T-helper 1 cell treated with Interleukin-12 subunit alpha and Interleukin-12 subunit beta and Interleukin-4 antibody, amounts not matched to agents 30 μg/mL and 1 μg/mL, for 36 hours (primary cell): ENCODE measurements at regions not wholly inside any gene's neighbourhood (a gene's known extent, or its start where the extent isn't known, plus 50 kb on each side); places are given as distances from the start of the nearest gene placed in this dataset.
"Not testable (repeated sequence)": the region's sequence is repeated elsewhere in the genome, so short reads cannot be mapped to it uniquely, and the experiment has no call there.

Source experiments
- H3K27ac Mint-ChIP-seq: one replicate; pipeline ENCODE4 v1.8.0; 2021; ENCODE audit warnings: mild to moderate bottlenecking, mixed read lengths
- H3K27me3 Mint-ChIP-seq: one replicate; pipeline ENCODE4 v1.8.0; 2021; ENCODE audit warnings: low read depth, mixed read lengths
- H3K36me3 Mint-ChIP-seq: one replicate; pipeline ENCODE4 v1.8.0; 2021; ENCODE audit warnings: low read depth, mixed read lengths
- H3K4me1 Mint-ChIP-seq: one replicate; pipeline ENCODE4 v1.8.0; 2021; ENCODE audit warnings: low read depth, mixed read lengths
- H3K4me3 Mint-ChIP-seq: one replicate; pipeline ENCODE4 v1.8.0; 2021; ENCODE audit warnings: mild to moderate bottlenecking, moderate library complexity, mixed read lengths
- H3K9me3 Mint-ChIP-seq: one replicate; pipeline ENCODE4 v1.8.0; 2021; ENCODE audit warnings: mixed read lengths

DNA sequence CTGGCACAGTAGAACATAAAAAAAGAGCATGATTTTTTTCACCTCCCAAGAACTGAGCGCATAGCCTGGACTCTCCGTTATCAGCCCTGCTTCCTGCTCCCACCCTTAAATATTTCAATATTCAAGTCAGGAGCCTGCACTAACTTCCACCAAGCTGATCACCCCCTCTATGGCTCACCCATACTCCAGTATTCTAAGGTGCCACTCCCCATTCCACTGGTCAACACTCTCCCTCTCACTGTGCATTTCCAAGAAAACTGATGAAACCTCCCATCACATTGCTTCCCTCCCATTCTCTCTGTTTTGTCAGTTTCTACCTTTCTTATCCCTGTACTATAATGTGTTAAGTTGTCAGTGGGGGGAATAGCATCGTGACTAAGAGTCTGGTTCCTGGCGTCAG lies 95.0 kb upstream of the C7orf33 start:
- Mint-ChIP-seq H3K4me3 (no peak overlapping the region), H3K4me1 (no peaks in the 10 kb centered on the region), H3K27ac (no peak overlapping the region), H3K36me3 (no peaks in the 10 kb centered on the region), H3K9me3 (no peaks in the 10 kb centered on the region), H3K27me3 (peaks cover 38% of the 10 kb centered on the region)

- H3K27me3 Mint-ChIP-seq, result peaks cover 30% of the 10 kb centered on the region
- no peaks in the 10 kb centered on the region for H3K9me3 Mint-ChIP-seq
- H3K4me3 Mint-ChIP-seq, result no peak overlapping the region
- no peaks in the 10 kb centered on the region for H3K36me3 Mint-ChIP-seq
- peaks cover 4% of the 10 kb centered on the region for H3K4me1 Mint-ChIP-seq
- H3K27ac Mint-ChIP-seq, result no peak overlapping the region
Measured at GRCh38 chr7:148500978-148501377, 89.6 kb upstream of the C7orf33 start.

GRCh38 chr7:148503900-148504487 lies 86.6 kb upstream of the C7orf33 start:
- Mint-ChIP-seq H3K36me3 (no peaks in the 10 kb centered on the region), H3K4me1 (peaks cover 8% of the 10 kb centered on the region), H3K27ac (no peak overlapping the region), H3K4me3 (no peak overlapping the region), H3K27me3 (peaks cover 20% of the 10 kb centered on the region), H3K9me3 (no peaks in the 10 kb centered on the region)

GRCh38 chr7:148505645-148506375 lies 84.8 kb upstream of the C7orf33 start:
- no peak overlapping the region for H3K4me3 Mint-ChIP-seq
- H3K4me1 Mint-ChIP-seq, result peaks cover 8% of the 10 kb centered on the region

DNA sequence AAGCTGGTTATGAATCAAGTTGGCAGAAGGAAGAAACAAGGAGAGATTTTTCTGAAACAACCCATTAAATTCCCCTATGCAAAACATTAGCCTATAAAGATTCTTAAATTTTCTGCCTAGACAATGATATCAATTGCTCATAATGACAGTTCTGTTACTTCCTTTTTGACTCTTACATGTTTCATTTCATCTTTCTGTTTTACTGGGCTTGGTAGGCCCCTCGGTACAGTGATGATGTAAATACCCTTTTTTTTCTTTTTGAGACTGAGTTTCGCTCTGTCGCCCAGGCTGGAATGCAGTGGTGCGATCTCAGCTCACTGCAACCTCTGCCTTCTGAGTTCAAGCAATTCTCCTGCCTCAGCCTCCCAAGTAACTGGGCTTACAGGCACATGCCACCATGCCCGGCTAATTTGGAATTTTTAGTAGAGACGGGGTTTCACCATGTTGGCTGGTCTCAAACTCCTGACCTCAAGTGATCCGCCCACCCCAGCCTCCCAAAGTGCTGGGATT lies 83.4 kb upstream of the C7orf33 start:
- H3K27ac Mint-ChIP-seq, H3K36me3 Mint-ChIP-seq, H3K9me3 Mint-ChIP-seq, H3K4me3 Mint-ChIP-seq, H3K4me1 Mint-ChIP-seq: not testable (repeated sequence)
- H3K27me3 Mint-ChIP-seq, result peaks cover 14% of the 10 kb centered on the region

More at GRCh38 chr7:148505645-148506375, 84.8 kb upstream of the C7orf33 start:
- peaks cover 14% of the 10 kb centered on the region for H3K27me3 Mint-ChIP-seq
- H3K36me3 Mint-ChIP-seq, result no peaks in the 10 kb centered on the region
- H3K9me3 Mint-ChIP-seq, result no peaks in the 10 kb centered on the region
- H3K27ac Mint-ChIP-seq, result no peak overlapping the region

DNA sequence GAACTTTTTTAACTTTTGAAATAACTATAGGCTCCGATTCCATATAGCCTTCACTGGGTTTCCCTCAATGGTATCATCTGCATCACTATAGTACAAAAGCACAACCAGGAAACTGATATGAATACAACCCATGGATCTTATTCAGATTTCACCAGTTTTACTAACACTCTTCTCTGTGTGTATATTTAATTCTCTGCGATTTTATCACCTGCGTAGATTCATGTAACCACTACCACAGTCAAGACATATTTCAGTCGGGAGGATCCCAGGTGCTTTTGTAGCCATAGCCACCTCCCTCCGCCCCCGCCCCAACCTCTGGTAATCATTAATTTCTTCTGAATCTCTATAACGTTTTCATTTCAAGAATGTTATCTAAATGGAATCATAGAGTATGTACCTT lies 82.8 kb upstream of the C7orf33 start:
- peaks cover 8% of the 10 kb centered on the region for H3K27me3 Mint-ChIP-seq
- H3K36me3 Mint-ChIP-seq, result no peaks in the 10 kb centered on the region
- H3K9me3 Mint-ChIP-seq, result no peaks in the 10 kb centered on the region
- H3K27ac Mint-ChIP-seq, result no peak overlapping the region
- H3K4me3 Mint-ChIP-seq, result no peak overlapping the region
- H3K4me1 Mint-ChIP-seq, result peaks cover 8% of the 10 kb centered on the region

DNA sequence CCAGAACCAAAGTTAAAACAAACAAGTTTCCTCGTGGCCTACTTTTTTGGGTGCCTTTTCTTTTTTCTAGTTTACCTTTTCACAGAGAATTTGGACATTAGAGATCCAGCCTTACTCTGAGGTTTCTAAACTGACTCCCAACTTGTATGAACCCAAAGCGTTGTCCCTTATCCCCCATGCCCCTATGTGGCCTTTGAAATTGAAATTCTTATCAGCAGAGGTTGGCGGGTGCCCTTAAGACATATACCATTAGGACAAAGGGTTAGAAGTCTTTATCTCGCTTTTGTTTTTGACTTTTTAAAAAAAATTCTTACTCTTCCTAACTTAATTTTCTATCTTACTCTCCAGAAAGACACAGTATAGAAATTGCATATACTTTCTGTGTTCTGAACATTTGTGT lies 76.3 kb upstream of the C7orf33 start:
- H3K4me3 Mint-ChIP-seq, result no peak overlapping the region
- H3K27me3 Mint-ChIP-seq, result peaks cover 21% of the 10 kb centered on the region
- no peak overlapping the region for H3K27ac Mint-ChIP-seq
- no peaks in the 10 kb centered on the region for H3K9me3 Mint-ChIP-seq
- no peaks in the 10 kb centered on the region for H3K36me3 Mint-ChIP-seq
- H3K4me1 Mint-ChIP-seq, result no peaks in the 10 kb centered on the region

GRCh38 chr7:148515237-148515636 lies 75.3 kb upstream of the C7orf33 start:
- no peaks in the 10 kb centered on the region for H3K4me1 Mint-ChIP-seq
- H3K36me3 Mint-ChIP-seq, result no peaks in the 10 kb centered on the region
- peaks cover 26% of the 10 kb centered on the region for H3K27me3 Mint-ChIP-seq
- no peak overlapping the region for H3K4me3 Mint-ChIP-seq
- H3K9me3 Mint-ChIP-seq, result no peaks in the 10 kb centered on the region
- H3K27ac Mint-ChIP-seq, result no peak overlapping the region

GRCh38 chr7:148515728-148516695 lies 74.6 kb upstream of the C7orf33 start:
- H3K4me3 Mint-ChIP-seq, result no peak overlapping the region
- H3K27ac Mint-ChIP-seq, result no peak overlapping the region
- H3K27me3 Mint-ChIP-seq, result peaks cover 26% of the 10 kb centered on the region
- H3K4me1 Mint-ChIP-seq, result peaks cover 2% of the 10 kb centered on the region
- no peaks in the 10 kb centered on the region for H3K9me3 Mint-ChIP-seq
- H3K36me3 Mint-ChIP-seq, result no peaks in the 10 kb centered on the region

- H3K36me3 Mint-ChIP-seq, H3K4me1 Mint-ChIP-seq, H3K27ac Mint-ChIP-seq, H3K4me3 Mint-ChIP-seq, H3K9me3 Mint-ChIP-seq: not testable (repeated sequence)
- peaks cover 44% of the 10 kb centered on the region for H3K27me3 Mint-ChIP-seq
Measured at GRCh38 chr7:148519386-148519785, 71.2 kb upstream of the C7orf33 start.

DNA sequence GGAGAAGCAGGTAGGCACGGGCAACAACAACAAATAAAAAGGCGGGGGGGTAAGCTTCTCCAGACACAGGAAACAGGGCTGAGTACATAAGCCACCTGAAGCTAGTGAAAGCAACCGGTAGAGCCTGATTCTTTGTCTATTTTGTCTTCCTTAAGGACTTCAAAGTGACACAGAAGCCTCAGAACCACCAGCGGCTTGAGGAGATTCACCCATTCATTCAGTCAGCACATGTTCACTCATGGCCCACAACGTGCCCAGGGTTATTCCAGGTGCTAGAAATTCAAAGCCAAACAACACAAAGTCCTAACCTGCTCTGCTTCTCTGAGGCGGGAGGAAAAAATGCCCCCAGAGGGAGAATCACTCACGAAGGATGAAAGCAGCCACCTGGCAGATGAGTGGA lies 69.3 kb upstream of the C7orf33 start:
- Mint-ChIP-seq H3K36me3 (no peaks in the 10 kb centered on the region), H3K27me3 (peaks cover 57% of the 10 kb centered on the region), H3K9me3 (no peaks in the 10 kb centered on the region), H3K4me3 (no peak overlapping the region), H3K27ac (no peak overlapping the region), H3K4me1 (peaks cover 2% of the 10 kb centered on the region)

DNA sequence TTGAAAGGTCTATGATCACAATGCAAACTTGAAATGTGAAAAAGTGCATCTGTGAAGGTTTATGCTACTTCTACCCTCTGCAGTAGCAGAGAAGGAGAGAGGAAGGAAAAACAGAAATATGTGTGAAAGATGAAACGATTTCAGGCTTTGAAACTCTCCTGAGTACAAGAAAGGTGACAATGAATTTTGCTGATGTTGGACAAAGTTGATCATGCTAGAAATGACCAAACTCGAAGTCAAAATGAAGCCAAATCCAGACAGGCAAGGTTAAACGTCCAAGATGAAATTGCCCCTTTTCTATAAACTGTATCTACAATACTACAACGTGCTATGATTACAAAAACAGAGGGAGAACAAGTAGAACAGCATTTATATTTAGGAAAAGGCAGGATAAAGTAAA lies 67.0 kb upstream of the C7orf33 start:
- Mint-ChIP-seq H3K4me1 (peaks cover 2% of the 10 kb centered on the region), H3K27ac (no peak overlapping the region), H3K4me3 (no peak overlapping the region), H3K36me3 (no peaks in the 10 kb centered on the region), H3K27me3 (peaks cover 44% of the 10 kb centered on the region), H3K9me3 (no peaks in the 10 kb centered on the region)

DNA sequence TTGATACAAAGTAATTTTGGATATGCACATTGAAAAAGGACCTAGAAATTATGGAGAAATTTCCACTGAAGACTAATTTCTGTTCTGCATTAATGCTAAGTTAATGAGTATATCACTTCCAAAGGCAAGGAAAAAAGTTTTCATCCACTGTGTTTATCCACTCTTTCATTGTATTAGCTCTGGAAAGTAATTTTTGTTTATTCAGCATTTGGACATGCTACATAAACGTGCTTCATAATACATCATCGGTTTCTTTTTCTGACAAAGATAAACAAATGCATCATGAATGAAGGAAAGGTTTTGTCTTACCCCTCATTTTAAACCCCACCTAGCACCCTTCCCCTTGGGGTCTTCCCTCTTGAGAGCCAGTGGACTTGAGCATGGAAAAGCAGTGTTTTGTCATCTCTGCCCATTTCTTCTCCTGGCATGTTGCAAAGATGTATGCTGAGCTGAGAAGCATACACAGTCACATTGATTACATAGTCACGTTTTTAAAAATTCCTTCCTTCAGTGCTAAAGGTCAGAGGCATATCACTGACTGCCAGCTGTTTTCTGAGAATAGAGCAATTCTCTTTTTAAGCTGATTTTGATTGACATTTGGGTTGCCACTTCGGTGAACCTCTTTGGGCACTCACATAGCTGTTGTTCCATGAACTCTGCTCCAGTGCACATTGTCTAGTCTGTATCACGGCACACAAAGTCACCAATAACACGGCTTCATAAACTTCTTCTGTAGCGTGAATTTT lies 65.9 kb upstream of the C7orf33 start:
- Mint-ChIP-seq H3K27me3 (peaks cover 36% of the 10 kb centered on the region), H3K4me1 (peaks cover 2% of the 10 kb centered on the region), H3K9me3 (no peaks in the 10 kb centered on the region), H3K36me3 (no peaks in the 10 kb centered on the region), H3K4me3 (no peak overlapping the region), H3K27ac (no peak overlapping the region)

- H3K27ac Mint-ChIP-seq, result no peak overlapping the region
- no peaks in the 10 kb centered on the region for H3K4me1 Mint-ChIP-seq
- no peak overlapping the region for H3K4me3 Mint-ChIP-seq
- peaks cover 26% of the 10 kb centered on the region for H3K27me3 Mint-ChIP-seq
- H3K36me3 Mint-ChIP-seq, result no peaks in the 10 kb centered on the region
- H3K9me3 Mint-ChIP-seq, result no peaks in the 10 kb centered on the region
Measured at GRCh38 chr7:148527717-148528168, 62.8 kb upstream of the C7orf33 start.
